Inflammatory macrophage treated with lipopolysaccharide for 4 hours (primary cell): ENCODE measurements at regions not wholly inside any gene's neighbourhood (a gene's known extent, or its start where the extent isn't known, plus 50 kb on each side); places are given as distances from the start of the nearest gene placed in this dataset.

Source experiments
- DNase-seq: peaks from one replicate; pipeline ENCODE4 v3.0.0-alpha.2; 2020

- DNase-seq = no peak
Measured at GRCh38 chr20:60064554-60065196, 106.5 kb downstream of the CDH26 start.

GRCh38 chr20:60065741-60066437 is 107.7 kb downstream of the CDH26 start:
- DNase-seq = no peak

- no peak for DNase-seq
Measured at GRCh38 chr20:60066438-60066823, 108.2 kb downstream of the CDH26 start.

- no peak for DNase-seq
Measured at GRCh38 chr20:60068509-60068908, 110.3 kb downstream of the CDH26 start.

- no peak for DNase-seq
Measured at GRCh38 chr20:60069656-60070055, 111.4 kb downstream of the CDH26 start.

GRCh38 chr20:60070791-60071190 is 112.6 kb downstream of the CDH26 start:
- DNase-seq = no peak

- no peak for DNase-seq
Measured at GRCh38 chr20:60071965-60072364, 113.7 kb downstream of the CDH26 start.

- DNase-seq = no peak
Measured at GRCh38 chr20:60073086-60073485, 114.9 kb downstream of the CDH26 start.

- no peak for DNase-seq
Measured at GRCh38 chr20:60073504-60073903, 115.3 kb downstream of the CDH26 start.

- DNase-seq = no peak
Measured at GRCh38 chr20:60074276-60074675, 116.1 kb downstream of the CDH26 start.

- peak; percentile 63 for DNase-seq
Measured at GRCh38 chr20:60078351-60079250, 120.4 kb downstream of the CDH26 start.

- no peak for DNase-seq
Measured at GRCh38 chr20:60080401-60080800, 122.2 kb downstream of the CDH26 start.

- DNase-seq = no peak
Measured at GRCh38 chr20:60085551-60086132, 127.4 kb downstream of the CDH26 start.

GRCh38 chr20:60086821-60087562 is 128.8 kb downstream of the CDH26 start:
- no peak for DNase-seq

GRCh38 chr20:60087563-60088105 is 129.4 kb downstream of the CDH26 start:
- no peak for DNase-seq

- DNase-seq = no peak
Measured at GRCh38 chr20:60088236-60088635, 130.0 kb downstream of the CDH26 start.

- no peak for DNase-seq
Measured at GRCh38 chr20:60090631-60091030, 132.4 kb downstream of the CDH26 start.

- DNase-seq = no peak
Measured at GRCh38 chr20:60091305-60091704, 133.1 kb downstream of the CDH26 start.

- DNase-seq = no peak
Measured at GRCh38 chr20:60091861-60092260, 133.6 kb downstream of the CDH26 start.

- no peak for DNase-seq
Measured at GRCh38 chr20:60092729-60093128, 134.5 kb downstream of the CDH26 start.

GRCh38 chr20:60095456-60095855 is 137.2 kb downstream of the CDH26 start:
- DNase-seq = peak; percentile 11

- no peak for DNase-seq
Measured at GRCh38 chr20:60096166-60096565, 137.9 kb downstream of the CDH26 start.
